Endothelial cell of umbilical vein (primary cell): ENCODE measurements at regions not wholly inside any gene's neighbourhood (a gene's known extent, or its start where the extent isn't known, plus 50 kb on each side); places are given as distances from the start of the nearest gene placed in this dataset.

Experiments used
- CTCF ChIP-seq, 2 donors: IDR thresholded peaks; 1 replicate in 1 of 2; 2 replicates in 1 of 2; pipeline ENCODE4 v1.5.1; 2011; ENCODE audit warnings: low read length in 2 of 2, mild to moderate bottlenecking in 2 of 2, moderate library complexity in 2 of 2, control low read depth in 1 of 2, inconsistent platforms in 1 of 2, low read depth in 1 of 2; ENCODE audit not compliant: insufficient read depth in 1 of 2; ENCODE audit errors: extremely low read depth in 1 of 2
- EZH2 ChIP-seq: IDR thresholded peaks from 2 replicates; pipeline ENCODE4 v1.6.1; 2012; ENCODE audit warnings: borderline replicate concordance, low read depth, mild to moderate bottlenecking, moderate library complexity, low read length, inconsistent platforms; ENCODE audit not compliant: severe bottlenecking
- FOS ChIP-seq: IDR thresholded peaks from 2 replicates; pipeline ENCODE4 v1.6.1; 2011; ENCODE audit warnings: mild to moderate bottlenecking, low read length, moderate library complexity, borderline replicate concordance; ENCODE audit not compliant: insufficient read depth
- MAX ChIP-seq: IDR thresholded peaks from 2 replicates; pipeline ENCODE4 v1.6.1; 2011; ENCODE audit not compliant: insufficient read depth, insufficient read length
- POLR2A ChIP-seq: IDR thresholded peaks from 2 replicates; pipeline ENCODE4 v1.6.1; 2012; ENCODE audit warnings: low read depth, mild to moderate bottlenecking, control low read depth, low read length

GRCh38 chr1:57761628-57762027 is 337.8 kb upstream of the DAB1 start:
- no peak for TF ChIP-seq EZH2
- TF ChIP-seq POLR2A = no peak
- no peak for TF ChIP-seq CTCF (IDR thresholded peaks at IDR 0.05; ENCODE audit: extremely low read depth in 1 of 2, insufficient read depth in 1 of 2, low read depth in 1 of 2, low read length in 2 of 2)
- no peak for TF ChIP-seq FOS
- TF ChIP-seq MAX = no peak
